Nucleus accumbens (tissue), 56 donors: ENCODE measurements at regions not wholly inside any gene's neighbourhood (a gene's known extent, or its start where the extent isn't known, plus 50 kb on each side); places are given as distances from the start of the nearest gene placed in this dataset.
"Not testable (repeated sequence)": the region's sequence is repeated elsewhere in the genome, so short reads cannot be mapped to it uniquely, and the experiment has no call there.

Experiments used
- DNase-seq, 56 donors: peaks; one replicate each; lab custom pipeline; 2025; lab: John Stamatoyannopoulos, UW

DNA sequence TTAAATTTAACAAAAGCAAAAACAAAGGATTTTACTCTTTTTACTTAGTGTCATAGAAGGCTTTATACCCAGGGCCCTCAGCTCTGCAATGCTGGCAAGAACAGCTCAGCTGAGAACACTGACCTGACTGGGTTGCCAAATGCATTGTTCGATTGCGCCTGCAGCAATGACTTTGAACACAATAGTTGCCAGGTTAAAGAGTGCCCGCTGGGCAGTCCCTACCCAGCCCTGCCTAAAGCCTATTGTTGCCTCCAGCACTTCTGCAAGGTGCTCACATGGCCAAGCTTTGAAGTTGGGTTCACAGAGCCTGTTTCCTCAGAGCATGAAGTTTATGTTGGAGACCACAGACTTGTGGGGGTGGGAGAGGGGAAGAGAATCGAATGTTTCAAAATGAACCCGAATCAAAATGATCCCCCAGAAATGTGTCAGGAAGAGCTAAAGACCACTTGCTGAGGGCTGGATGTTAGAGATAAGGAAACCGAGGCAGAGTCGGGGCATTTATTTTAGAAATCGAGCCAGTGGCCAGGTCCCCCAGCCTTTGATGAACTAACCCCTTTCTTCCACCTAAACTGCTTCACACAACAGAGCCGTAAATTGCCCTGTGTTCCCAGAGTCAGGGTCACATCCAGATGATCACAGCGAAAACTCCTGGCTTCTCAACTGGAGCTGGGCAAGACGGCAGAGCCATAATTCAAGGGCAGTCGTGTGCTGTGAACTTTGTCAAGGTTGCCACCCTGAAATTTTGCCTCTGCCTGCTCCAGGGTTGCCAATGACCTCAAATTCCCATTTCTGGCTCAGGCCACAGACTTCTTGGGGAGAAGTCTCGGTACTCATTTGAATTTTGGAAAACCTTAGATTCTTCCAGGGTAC is 55.0 kb downstream of the FOXA2 start:
- no peak for DNase-seq

DNA sequence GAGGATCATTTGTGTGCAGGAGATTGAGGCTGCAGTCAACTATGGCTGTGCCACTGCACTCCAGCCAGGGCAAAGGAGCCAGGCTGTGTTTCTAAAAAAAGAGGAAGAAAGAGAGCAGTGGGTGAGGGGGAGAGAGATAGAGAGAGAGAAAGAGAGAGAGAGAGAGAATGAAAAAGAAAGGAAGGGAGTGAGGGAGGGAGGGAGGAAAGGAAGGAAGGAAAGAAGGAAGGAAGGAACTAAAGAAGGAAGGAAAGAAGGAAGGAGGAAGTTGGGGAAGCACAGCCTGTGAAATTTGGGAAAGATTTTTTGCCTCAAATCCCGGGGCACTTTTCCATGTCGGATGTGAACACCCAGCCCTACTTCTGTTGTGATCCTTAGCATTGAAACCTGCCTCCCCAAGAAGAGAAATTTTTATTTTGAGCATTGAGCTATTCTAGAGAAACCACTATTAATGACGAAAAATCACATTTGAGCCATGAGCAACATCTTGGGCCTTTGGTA is 57.8 kb downstream of the FOXA2 start:
- no peak for DNase-seq

DNA sequence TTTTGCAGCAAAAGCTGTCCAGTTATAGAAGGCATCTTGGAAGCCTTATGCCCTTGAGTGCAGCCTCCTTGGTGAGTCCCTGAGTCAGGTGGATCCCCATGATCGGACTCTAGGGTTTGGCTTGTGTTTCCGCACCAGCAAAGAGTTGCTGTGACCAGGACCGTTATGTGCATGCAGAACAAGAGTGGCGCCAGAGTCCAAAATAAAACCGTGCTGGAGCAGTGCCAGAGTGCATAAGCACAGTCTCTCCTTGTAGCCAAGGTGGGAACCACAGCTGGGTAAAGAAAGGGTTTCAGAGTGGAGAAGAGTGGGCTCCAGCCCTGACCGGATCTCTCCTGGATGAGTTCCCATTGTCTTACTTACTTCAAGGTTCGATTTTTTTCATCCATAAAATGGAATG is 58.6 kb downstream of the FOXA2 start:
- DNase-seq, result no peak

DNA sequence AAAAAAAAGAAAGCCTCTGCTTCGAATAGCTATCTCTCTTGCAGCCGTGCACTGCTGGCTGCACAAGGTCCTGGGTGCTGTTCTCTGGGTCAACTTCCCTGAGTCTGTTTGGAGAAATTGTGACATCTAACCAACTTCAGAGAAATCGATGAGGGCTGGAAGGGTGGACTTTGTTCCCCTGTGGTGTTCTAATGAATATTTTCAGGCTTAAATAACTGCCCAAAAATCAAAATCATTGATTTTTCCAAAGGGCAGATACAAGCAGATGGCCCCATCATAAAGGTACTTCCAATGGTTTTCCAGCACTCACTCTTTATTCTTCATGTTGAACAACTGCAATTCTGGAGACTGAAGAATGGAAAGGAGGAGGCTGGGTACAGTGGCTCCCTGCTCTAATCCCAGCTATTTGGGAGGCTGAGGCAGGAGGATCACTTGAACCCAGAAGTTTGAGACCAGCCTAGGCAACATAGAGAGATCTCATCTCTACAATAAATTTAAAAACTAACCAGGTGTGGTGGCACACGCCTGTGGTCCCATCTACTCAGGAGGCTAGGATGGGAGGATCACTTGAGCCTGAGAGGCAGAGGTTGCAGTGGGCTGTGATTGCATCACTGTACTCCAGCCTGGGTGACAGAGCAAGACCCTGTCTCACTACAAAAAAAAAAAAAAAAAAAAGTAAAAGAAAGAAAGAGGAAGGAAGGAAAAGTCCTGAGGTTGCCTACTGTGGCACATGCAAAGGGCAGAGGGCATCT is 59.1 kb downstream of the FOXA2 start:
- DNase-seq, result no peak

DNA sequence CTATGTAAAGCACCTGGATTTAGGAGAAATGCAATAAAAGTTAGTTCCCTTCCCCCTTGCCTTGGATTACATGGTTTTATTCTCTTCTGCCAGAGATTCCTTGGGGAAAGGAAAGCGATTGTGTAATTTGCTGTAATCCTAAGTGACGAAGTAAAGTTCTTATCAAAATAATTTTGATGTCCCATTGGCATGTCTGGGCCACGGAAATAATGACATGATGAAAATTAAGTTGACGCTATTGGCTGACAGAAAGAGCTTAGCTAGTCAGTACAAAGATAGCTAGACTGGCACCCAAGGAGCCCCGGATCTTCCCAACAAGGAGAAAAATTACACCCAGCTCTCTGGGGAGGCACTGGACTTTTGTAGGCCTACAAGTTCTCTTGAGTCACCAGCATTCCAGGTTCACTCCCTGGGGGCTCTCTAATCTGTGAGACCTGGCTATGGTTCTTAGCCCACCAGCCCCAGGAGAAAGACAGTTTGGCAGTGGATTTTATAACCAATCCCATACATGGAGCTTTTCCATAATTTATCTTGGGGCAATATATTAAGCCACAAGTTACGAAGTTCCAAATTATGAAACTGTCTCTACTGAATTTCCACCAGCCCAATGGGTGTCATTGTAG is 59.9 kb downstream of the FOXA2 start:
- DNase-seq, result no peak

DNA sequence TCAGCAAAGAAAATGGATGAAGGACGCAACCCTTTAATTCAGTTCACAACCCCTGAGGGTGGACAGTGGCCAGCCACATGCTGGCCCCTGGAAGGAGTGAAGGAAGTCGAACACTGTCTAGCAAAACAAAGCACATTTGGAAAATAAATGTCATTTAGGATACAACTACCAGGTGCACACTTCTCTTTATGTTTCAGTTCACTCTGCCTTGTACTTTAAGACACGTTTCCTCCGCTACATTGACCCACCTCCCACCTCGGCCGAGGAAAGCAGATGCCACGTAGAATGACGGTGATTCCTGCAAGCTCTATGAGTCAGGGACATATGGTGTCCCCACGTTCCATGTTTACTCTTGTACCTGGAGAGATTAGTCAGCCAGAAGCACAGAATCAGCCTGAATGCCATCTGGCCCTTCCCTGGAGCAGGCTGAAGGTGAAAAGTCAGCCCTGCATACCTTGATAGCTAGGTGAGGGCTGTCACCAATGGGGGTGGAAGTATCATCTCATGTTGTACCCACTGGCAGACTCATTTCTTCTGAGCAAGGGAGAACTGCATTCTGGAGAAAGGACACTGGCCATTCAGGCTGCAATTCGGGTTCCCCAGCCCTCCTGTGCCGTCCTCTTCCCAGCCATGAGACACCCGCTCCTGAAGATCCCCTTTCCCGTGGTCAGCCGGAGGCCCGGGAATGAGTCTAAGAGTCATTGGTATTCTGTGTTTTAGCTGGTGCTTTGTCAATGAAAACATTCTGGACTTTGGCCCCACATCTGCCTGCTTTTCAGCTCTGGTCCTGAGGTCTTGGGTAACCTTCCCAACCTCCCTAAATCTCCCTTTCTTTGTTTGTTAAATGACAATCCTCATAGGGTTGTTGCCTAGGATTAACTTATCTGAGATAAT is 60.6 kb downstream of the FOXA2 start:
- no peak for DNase-seq

DNA sequence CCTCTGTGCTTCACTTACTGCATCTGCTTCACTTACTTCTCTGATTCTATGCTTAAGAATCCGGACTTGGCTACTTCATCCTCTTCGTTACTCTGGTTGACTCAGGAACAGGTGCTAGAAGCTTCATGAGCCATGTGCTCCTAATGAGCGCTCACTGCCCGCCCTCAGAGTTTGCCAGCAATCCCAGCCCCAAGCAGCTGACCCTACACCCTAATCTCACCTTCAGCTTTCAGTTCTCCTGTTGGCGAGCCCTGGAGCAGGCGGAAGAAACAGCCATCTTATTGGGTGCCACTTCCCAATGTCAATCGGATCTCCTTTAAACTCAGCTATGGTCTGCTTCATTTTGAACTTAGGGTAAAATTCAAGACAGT is 61.3 kb downstream of the FOXA2 start:
- no peak for DNase-seq

DNA sequence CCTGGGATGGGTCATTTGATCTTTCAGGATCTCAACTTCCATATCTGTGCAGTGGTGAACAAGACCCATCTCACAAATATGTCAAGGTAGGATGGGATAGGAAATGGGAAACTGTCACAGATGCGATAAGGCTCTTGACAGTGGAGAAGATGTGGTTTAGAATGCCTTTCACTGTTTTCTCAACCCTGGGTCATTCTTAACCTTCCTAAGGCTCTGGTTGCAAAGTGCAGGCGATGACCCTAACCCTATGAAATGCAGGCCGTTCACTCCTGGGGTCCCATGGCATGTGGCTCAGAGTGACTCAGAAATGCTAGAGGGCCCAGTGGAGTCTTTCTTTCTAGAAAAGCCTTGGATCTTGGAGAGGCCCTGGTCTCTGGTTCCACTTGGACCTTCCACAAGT is 61.7 kb downstream of the FOXA2 start:
- no peak for DNase-seq

DNA sequence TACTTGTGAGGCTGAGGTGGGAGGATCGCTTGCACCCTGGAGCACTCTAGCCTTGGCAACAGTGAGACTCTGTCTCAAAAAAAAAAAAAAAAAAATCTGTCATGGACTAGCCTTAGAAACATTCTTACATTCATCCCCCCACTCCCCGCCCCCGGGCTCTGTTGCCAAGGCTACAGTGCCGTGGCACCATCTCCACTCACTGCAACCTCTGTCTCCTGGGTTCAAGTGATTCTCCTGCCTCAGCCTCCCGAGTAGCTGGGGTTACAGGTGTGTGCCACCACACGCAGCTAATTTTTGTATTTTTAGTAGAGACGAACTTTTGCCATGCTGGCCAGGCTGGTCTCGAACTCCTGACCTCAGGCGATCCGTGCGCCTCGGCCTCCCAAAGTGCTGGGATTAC is 62.4 kb downstream of the FOXA2 start:
- DNase-seq, result not testable (repeated sequence)

DNA sequence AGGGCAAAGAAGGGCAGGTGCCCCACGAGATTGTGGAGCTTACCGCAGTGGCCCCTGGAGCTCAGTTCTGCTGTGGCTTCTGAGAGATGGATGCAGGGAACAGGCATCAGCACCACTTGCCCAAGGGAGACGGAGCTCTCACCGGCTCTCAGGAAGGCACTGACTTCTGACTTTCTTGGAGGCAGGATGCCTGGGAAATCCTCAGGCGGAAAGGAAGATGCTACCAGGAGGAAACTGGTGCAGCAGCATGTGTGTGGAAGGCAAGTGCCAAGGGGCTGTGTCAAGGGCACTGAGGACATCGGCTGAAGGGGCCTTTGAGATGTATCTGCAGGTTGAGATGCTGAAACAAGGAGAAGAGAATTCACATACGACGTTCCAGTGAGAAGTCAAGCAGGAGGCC is 64.0 kb downstream of the FOXA2 start:
- DNase-seq, result no peak

DNA sequence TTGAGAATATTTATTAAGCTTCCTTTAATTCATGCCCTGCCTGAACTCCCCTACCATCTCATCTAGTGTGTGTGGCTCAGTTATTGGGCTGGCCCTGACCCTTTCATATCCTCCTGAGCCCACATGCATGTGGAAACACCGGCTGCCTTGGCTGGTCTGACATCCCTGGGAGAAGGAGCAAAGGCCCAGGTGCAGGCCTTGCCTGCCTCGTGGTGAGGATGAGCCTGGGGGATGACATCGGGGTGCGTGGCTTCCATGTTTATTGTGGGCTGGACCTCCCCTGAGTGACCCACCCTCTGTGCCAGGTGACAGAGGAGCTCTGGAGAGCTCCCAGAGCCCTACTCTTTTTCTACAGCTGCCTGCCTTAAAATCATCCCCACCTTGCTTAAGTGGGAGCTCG is 69.1 kb downstream of the FOXA2 start:
- DNase-seq, result no peak

DNA sequence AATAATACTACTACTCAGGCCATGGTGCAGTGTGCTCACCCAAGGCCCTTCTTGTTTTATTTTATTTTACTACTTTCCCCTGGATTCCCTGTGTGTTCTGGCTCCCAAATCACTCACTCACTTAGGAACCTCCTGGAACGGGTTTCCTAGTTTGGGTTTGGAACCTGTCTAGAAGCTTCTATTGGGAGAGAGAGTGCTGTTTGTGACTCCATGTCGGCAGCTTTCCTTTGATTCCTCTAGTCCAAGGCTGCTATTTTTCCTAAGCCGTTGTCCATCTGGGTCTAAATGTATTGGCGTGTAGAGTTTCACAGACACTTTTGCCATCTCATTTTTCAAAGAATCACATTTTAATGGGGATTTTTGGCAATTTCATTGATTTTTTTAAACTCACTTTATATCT is 70.8 kb downstream of the FOXA2 start:
- DNase-seq, result no peak

DNA sequence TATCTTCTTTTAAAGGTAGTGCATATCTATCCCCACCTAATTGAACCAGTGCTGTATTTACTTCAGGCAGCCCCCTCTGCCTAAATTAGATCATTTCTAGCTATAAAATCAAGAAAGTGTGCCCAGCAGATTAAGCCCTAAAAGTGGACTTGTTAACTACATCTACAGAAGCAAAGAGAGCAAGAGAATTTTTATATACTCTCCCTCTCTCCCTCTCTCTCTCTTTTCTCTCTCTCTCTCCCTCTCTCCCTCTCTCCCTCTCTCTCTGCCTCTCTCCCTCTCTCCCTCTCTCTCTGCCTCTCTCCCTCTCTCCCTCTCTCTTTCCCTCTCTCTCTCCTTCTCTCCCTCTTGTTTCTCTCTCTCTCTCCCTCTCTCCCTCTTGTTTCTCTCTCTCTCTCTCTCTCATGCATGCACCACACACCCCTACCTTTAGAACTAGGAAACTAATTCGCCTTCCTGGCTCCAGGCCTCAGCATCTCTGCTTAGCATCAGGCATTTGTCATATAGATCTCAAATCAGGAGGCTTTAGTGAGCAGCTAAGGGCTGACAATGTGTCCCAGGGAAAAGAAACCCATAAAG is 71.4 kb downstream of the FOXA2 start:
- DNase-seq, result no peak

DNA sequence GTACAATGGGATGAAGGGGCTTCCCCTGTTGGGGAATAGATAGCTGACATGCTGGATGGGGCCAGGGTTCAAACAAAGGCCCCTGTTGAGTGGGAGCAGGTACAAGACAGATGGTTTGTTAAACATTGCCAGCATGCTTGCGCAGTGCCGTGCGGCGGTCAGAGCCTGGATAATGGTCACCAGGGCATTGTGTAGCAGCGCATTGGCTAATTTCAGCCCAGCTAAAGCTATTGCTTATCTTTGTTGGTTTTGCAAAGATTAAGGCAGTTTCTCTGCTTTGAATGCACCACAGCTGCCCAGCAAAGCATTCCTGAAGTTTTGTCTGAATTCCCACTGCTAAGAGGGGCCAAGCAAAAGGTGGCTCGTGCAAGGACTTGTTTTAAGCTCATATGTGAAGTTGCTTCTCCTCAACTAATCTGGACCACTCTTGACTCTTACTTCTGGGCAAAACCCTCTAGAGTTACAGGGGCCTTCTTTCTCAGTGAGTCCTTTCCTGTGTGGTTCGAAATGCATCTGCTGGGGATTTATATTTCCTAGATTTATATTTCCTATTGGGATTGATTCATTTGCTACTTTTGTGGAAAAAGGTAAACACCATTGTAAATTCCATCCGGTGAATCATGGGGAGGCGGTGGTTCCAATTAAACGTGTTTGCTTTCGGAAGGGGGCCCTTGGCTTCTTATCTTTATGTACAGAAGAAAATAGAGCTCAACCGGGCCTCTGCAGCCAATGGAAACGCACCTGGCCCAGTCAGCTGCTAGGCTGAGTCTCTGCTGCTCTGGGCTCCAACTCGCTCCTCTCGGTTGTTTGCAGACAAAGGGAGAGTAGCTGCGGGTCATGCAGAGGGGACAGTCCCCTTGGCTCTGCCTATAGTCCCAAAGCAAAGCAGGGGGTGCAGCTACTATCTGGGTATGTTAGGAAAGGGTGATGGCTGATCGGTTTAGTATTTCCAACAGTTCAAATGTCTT is 72.1 kb downstream of the FOXA2 start:
- no peak for DNase-seq

DNA sequence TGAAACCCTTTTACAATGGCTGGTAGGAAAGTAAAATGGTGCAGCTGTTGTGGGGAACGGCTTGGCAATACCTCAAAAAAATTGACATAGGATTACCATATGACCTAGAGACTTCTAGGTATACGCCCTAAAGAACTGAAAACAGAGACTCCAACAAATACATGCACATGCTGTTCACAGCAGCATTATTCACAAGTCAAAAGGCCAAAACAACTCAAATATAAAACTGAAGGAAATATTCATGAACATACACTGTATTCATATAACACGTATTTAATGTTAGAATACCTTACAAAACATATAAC is 74.6 kb downstream of the FOXA2 start:
- no peak for DNase-seq

DNA sequence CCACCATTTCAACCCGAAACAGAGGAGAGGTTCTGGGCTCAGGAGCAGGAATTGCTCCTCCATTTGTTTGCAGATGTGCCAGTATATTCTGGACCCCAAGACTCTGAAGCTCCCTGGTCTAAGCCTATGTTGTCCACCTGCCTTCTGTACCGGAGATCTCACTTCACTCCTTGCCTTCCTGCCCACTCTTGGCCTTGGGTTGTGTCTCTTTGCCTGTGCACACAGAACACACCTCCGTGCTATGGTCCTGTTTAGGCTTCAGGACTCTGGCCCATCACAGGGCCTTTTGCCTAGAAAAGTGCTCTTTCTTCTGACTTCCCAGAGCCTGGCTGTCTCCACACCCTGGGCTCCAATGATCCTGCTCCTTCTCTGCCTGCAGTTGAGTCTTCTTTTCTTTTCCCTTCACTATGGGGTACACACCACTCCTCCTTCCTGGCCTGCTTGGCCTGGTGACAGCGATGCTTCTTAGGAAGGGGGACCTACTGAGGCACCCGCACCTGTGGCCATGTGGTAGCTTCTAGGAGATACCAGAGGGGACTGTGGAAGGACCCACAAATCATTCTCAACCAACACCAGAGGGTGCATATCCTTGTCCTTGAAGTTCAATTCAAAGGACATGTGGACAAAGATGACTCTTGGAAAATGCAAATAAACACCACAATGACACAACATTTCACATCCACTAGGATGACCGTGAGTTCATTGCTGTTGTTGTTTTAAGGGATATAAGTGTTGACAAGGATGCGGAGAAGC is 75.1 kb downstream of the FOXA2 start:
- DNase-seq, result no peak

DNA sequence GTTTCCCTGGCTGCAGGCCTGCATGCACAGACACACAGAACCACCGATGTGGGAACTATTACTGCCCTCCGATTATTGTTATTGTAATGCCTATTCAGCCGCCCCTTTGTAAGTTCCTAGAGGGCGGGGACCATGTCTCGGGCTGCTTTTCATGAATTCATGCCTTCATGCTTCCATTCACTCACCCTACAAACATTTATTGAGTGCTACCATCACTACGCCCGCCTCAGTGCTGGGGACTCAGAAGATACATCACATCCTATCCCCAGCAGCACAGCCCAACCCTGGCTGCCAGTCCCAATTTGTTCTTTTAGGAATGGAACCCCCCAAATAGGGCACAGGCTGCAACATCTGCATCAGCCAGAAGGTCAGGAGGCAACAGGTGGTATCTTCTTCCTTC is 75.9 kb downstream of the FOXA2 start:
- DNase-seq, result no peak

DNA sequence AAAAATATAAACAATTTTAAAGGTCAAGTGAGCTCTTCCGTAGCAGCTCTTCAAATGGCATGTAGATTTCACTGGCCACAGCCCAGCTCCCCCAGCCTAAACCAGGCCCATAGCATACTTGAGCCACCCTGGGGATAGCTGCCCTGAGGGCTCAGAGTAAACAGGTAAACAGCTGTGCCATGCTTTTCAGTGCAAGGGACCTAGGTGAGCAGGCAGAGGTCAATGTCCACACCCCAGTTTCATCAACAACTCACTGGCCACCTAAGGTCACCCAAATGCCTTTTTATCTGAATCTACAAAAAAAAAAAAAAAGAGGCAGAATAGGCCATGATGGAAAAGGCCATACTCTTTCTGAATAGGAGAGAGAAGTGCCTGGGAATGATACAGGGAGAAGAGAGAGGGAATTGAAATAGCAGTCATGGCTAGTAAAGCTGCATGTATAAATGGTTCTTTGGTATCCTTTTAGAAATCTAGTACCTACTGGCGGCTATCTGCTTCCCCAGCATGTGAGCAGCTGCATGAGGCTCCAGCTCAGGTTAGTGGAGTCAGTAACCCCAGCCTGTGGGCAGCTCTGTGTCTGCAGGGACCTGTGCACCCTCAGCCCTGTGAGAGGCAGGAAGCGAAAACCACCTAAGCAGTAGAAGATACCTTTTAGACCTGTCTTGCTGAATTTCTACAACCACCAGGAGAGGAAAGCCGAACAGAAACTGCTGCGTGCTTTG is 77.0 kb downstream of the FOXA2 start:
- DNase-seq, result no peak
